Bone marrow (tissue), 2 donors: ENCODE measurements at regions not wholly inside any gene's neighbourhood (a gene's known extent, or its start where the extent isn't known, plus 50 kb on each side); places are given as distances from the start of the nearest gene placed in this dataset.

Experiments
- DNase-seq, 2 donors: peaks; one replicate each; lab custom pipeline; 2025; lab: John Stamatoyannopoulos, UW

DNA sequence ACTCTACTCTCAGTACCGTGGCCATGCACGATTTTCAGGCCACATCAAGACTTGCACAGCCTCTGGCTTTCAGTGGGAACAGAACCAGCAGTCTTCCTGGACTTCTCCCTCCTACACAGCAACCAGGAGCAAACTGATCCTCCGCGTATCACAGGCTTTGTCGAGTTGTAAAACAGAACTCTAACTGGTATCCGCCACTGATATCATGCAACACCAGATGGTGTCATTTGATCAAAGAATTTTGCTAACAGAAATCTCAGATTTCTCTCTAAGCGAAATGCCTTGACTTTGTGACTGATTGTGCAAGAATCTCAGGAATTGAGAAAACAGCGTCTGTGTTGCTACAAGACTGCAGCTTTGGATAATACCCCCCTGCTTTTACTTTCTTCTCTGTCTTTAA, 85.7 kb downstream of the COPS8 start:
- DNase-seq, result no peak

DNA sequence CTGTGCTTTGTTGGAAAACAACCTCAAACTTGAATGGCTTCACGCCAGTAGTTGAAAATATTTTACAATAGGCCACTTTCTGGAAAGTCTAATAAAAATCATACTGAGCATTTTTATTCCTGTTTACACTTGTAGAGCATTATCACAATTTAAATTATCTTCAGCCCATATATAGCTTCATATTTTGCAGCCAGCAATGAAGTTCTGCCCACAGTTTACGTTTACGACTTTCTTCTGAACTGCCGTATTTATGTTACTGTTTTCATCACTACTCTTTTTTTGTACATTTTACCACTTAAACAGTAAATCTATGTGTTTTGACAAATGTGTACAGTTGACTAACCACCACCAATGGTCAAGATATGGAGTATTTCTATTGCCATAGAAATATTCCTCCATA, 86.2 kb downstream of the COPS8 start:
- no peak for DNase-seq

DNA sequence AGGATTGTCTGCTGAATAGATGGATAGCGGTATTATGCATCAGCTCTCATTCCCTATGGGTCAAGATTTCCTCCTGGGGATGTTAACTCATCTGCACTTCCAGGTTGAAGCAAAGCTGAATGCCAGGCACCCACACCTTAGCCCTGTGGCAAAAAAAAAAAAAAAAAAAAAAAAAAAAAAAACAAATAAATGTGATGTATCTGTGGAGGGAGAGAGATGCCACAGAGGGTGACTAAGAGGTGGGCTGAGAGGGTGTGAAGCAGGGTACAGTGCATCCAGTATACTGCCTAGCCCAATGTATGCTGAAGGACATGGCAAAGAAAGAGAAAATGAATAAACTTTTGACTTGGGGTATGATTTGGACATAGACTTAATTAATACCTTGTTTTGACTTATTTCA, 91.4 kb downstream of the COPS8 start:
- DNase-seq, result no peak

DNA sequence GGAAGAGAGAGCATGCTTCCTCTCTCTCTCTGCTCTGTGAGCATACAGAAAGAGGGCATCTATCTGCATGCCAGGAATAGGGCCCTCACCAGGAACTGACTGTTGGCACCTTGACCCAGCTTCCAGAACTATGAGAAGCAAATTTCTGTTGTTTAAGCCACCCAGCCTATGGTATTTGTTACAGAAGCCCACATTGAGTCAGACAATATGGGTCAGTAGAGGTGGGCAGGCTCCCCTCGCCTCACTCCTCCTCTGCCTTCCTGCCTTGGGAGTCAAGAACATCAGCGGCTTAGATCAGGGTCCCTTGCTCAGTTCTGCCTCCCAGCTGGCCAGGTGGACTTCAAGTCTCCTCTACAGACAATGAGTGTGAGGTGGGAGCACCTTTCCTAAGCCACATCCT, 92.3 kb downstream of the COPS8 start:
- no peak for DNase-seq

DNA sequence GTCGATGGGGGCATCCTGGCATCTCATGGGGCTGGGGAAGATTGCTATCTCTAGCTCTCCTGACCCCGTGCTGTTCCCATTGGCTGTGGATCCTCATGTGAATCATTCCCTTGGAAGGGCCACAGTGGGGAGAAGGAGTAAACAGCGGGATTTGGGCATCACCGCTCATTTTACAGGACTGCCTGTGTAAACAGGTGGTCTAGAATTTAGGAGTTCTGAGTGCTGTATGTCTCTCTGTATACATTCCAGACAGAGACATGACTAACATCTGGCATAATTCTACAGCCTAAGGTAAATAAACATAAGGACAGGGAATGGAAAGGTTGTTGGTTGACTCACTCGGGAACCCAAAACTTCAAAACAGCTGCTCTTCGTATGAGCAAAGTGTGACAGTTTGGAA, 92.7 kb downstream of the COPS8 start:
- DNase-seq, result no peak

DNA sequence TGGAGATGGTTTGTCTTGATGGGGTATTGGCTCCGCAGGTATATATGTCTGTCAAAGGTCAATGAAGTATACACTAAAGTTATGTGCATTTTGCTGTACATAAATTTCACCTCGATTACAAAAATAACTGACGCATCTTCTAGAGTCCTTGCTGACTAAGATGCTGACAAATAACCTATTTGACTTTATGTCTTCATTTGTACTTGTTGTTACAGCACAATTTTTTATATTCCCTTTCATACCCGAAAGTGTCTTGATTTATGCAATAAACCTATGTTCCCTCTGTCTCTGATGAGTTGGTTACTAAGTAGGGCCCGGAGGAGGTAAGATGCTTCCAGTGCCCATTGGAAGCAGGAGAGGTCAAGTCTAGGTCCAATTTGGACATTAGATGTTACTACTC, 93.5 kb downstream of the COPS8 start:
- no peak for DNase-seq

DNA sequence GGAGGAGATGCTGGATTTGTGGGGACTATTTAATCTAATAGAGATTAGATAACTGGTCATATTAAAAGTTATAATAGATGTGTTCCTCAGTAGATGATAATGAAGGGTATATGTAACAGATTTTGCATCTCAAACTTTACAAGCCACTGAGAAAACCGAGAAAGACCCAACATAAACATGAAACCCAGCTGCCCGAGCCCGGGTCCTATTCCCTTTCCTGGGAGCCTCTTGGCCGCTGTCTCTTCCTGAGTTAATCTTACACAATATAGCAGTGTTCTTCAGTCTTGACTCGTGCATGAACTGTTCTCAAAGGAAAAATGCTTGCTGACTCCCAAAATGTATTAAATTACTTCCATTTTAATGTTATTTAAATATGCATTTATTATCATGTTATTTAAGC, 94.5 kb downstream of the COPS8 start:
- DNase-seq, result no peak

DNA sequence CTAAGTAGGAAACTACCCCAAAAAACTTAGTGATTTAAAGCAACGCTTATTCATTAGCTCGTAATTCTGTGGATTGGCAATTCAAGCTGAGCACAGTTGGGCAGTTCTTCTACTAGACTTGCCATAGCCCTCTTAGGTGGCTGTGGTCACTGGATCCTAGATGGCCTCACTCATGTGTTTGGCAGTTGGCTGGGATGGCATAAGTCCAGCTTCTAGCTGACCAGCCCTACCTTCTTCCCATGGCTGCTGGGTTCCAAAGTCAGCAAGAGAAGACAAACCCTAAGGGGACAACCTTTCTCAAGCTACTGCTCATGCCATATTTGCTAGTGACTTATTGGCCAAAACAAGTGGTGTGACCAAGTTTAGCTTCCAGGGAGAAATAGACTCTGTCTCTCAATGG, 95.3 kb downstream of the COPS8 start:
- no peak for DNase-seq

DNA sequence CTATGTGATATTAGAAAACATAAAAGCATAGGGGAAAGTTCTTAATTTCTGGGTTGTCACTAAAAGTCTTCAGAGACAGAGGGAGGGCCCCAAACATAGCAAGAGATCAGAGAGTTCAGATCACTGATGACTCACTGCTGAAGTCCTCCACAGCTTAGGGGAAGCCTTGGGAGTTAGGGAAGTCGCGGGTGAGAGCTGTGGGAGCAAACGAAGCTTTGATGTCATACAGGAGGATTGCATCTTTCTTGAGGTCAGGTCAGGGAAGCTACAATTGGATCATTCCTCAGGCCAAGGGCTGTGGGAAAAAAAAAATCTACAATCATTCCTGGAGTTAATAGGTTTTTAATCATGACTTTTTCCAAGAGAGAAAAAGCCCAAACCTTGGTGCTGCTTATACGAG, 96.2 kb downstream of the COPS8 start:
- DNase-seq, result no peak

DNA sequence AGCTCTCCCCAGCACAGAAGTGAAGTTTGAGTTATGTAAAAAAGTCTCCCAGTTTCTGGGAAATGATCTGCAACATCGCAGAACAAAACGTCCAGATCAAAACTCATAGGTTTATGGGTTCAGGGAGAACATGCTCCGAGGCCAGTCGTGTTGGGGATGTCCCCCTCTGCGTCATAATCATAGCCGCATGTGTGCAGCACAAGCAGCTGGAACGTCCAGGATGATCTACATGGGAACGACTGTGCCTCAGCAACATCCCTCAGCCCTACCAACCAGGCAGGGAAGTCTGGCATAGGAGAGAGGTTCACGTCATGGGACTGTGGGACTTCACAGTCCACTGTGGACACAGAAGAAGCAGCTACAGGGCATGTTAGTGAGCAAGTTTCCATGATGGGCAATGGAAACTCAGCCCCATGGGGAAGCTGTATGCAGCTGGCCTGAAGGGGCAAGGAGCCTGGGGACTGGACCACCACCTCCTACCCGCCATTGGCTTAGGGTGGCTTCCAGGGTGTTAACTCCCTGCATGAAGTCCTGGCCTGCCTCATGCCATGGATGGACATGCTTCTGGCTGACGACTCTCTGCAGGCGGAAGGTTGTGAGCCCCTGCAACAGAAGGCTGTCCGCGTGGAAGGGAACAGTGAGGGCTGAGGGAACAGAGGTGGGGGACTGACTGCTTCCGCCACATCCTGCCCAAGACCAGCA, 96.9 kb downstream of the COPS8 start:
- DNase-seq, result no peak

DNA sequence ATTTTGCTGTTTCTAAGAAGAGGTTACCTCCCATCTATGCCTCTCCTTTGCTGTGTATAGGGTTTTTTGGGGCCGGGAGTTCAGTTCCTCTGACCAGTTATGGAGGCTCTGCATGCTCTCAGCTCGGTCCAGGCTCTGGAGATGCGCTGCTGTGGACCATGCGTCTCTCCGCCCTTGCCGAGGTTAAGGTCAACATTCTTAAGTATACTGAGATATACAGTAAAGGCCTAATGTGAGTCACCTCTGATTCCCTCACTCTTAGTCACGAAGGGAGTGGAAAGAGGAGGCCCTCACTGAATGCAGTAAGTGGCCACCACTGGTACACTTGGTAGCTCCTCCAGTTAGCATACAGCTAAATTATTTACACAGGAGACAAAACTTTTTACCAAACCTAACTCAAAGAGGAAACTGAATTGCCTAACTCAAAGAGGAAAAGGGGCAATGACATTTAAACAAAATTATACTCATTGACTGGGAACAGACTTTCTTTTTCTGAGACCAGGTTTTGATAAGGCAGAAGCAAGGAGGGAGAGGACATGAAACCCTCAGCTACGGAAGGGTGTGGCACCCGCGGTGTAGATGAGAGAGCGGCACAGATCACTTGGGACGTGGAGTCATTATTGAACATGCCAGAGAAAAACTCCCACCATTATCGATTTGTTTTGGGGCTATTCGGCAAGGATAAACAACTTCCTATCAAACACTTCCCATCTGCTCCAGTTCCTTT, 98.7 kb downstream of the COPS8 start:
- DNase-seq, result no peak

DNA sequence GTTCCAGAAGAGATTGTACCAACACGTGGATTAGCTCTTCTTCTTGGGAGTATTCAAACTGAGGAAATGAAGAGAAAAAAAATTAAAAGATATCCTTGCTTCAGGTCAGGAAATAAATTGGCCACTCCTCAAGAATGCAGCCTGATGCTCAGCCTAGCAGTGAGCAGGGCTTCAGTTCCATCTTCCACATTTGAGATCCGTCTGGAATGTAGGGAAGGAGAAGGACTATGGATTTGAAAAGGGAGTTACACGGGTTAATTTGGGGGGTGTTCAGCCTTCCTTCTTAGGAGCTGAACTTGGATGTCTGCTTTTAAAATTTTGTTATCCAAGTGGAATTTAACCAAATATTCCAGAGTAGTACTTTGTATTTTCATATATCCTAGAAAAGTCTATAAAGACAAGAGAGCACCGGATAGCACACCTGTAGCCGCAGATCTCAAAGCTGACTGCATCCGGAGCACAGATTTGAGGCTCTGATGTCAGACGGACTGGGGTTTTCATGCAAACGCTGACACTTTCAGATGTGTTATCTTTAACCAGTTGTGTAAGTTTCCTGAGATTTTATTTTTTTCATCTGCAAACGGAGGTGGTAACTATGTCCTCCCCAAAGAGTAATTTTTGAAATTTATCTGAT, 99.3 kb downstream of the COPS8 start:
- no peak for DNase-seq

DNA sequence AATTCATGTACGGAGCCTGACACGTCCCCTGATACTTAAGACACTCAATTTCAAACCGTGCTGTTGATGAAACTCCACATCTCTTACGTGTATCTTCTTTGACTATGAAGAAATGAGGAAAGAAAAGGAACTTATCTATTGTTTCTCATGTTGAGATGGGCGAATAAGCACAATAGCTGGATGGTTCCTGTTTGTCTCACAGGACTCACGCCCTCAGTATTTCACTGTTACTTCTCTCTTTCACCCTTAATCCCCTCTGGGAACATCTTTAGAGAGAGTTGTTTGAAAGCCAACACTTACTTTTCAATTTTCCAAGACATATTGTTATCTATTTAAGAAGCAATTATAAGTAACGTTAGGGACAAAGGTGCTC, 99.8 kb downstream of the COPS8 start:
- DNase-seq, result no peak

DNA sequence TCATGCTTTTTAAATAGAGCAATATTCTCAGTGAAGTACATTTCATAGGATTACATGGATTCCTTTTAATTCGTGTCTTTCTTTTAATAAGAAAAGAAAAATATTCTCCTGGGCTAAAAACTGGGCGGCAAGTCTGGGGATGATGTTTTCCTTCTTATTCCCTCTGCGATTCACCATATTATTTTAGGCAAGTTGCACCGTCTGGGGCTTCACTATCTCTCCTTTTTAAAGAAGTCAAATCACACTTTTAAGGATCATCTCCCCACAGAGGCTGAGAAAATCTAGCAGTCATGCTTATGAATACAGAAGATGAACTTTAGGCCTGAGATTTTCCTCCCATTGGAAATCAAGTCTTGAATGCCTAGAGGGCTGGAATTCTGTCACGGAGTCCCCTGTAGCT, 104.1 kb downstream of the COPS8 start:
- no peak for DNase-seq

DNA sequence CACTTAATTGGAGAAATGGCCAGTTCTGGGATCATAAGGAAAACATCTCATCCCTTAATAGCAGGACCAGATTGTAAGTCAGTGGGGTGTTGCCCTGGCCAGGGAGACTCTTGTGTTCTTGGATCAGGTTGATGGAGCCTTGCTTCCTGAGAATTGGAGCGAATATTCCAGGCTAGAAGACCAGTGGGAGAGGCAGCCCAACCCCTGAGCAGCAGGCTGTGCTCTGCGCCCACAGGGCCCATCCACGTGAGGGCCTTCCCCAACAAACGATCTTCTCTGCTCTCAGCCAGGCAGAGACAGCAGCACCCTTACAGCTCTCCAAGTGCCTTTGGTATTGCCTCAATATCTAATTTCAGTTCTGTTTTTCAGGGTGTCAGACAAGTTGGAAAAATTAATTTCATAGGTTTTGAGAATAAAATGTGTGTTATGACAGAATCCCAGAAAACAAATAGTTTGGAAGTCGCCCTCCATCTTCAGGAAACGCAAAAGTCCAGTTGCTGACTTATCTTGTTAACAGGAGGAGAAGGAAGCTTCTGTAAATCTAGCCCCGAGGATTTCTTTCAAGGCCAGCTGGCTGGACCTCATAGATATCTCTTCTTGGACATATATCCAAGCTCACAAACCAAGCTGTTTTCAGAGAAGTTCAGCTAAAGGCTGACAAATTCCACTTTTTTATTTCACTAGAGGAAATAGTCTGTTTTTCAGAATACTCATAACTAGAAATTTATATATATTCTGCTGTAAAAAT, 105.5 kb downstream of the COPS8 start:
- DNase-seq, result no peak

DNA sequence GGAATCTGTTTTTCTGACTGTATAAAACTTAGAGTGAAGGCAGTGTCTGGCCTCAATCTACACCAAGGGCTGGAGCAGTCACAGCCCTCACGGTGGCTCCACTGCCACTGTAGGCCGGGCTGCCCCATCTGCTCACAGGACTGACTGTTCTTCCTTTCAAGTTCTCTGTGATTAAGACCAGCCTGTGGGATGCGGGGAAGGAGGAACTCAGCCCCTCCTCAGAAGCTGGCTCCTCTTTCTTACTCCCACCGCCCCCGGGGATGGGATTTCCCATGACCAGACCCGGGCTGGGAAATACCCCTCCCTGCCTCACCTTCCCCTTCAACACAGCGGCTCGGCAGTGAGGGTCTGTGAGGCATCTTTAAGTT, 106.0 kb downstream of the COPS8 start:
- no peak for DNase-seq

DNA sequence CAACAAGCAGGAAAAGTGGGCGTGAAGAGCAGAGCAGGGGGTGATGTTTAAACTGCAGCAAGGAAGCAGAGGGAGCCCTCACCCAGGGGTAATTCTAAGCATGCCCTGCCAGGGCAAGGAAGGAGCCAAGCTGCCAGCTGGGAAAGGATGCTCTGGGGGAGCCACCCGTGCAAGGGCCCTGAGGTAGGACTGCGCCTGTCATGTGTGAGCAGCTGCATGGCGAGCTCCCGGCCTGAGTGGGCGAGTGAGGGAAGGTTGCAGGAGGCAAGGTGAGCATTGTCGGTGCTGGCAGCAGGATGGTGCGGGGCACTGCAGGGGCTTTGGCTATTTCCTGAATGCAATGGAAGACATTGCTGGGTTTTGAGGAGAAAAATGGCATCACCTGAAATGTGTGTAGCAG, 107.2 kb downstream of the COPS8 start:
- no peak for DNase-seq

DNA sequence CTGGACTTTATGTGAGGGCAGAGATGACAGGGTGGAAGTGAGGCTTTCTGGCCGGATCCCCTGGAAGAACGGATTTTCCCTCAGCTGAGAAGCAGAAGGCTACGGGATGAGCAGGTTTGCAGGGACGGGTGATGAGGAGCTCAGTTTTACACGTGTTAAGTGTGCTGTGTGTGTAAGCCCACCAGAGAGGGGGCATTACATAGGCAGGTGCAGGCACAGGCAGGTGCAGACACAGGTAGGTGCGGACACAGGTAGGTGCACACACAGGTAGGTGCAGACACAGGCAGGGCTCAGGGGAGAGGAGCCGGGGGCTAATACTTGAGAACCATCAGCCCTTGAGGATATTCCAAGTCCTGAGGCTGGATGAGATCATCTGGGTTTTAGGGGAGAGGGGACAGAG, 107.7 kb downstream of the COPS8 start:
- DNase-seq, result no peak

DNA sequence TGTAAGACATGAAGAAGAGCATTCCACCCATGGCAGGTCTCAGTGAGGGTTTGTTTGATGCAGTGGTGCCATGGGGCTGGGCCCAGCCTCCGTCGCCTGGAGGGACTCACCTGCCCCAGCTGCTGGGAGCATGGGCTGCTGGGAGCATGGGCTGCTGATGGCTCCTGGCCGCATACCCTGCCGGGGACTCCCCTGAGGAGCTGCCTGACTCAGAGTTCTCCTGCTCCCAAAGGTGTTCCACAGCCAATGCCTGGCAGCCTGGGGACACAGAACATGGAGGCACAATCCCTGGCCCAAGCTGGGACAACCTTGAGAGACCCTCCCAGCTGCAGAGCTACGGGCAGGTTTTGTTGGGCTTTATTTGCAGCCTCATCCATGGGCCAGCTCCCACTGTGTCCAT, 108.4 kb downstream of the COPS8 start:
- no peak for DNase-seq

DNA sequence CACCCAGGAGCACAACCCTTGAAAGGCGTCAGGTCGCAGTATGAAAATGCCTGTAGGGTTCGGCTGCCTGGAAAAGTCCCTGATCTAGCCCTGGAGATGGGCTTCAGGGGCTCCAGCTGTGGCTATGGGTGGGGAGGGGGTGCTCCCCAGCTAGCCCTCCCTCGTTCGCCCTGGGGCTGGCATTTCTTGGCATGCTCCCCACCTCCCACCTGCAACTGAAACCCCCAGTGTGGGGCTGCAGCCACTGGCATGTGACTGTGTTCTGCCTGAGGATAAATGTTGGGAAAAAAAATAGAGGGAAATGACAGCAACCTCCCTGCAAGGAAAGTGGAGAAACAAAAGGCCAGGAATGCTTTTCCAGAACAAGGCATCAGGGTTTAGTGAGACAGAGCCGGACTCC, 109.2 kb downstream of the COPS8 start:
- DNase-seq, result no peak

DNA sequence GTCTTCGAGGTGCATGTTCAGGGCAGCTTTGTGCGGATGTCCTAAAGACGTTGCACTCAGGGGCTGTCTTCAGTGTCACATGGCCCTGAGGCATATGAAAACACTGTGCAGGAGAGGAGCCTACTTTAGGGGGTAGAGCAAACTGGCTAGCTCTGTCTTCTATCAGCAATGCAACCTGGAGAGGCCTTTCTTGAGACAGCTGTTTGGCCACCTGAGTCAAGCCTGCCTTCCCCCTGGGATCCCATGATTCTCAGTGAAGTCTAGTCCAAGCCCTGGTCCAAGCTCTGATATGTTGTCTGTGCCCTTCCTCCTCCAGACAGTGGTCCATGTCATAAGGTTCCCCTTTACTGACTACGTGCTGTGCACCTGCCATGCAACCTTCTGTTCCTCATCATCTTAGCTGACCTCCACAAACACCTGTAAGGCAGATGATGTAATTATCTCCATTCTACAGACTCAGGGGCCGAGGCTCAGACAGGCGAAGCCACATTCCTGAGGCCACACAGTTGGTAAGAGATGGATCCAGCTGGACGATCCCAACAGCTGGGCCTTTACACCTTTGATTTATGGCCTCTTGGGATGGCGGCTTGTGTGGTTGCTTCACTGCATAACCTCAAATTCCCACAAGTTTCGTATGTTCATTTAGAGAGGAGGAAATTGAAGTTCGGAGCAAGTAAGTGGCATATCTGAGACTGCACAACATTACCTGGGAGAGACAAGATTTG, 109.9 kb downstream of the COPS8 start:
- DNase-seq, result no peak

DNA sequence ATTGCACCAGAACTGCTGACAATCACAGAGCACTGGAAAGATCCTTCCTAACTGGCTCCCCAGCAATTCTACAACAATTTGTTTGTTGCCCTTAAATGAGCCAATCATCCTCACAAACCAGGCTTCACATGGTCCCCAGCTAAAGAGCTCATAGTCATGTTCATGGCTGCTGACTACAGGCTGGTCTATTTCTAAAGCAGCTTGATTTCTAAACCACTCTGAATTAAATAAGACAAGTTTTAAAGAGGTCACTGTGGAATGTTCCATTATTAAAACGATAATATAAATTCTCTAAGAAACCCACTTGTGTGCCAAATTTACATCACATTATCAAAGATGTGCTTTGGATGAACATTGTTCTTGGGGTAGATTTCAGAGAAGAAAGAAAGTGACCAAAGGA, 110.7 kb downstream of the COPS8 start:
- DNase-seq, result no peak
